NCI-H1105 (cell line): ENCODE measurements at regions not wholly inside any gene's neighbourhood (a gene's known extent, or its start where the extent isn't known, plus 50 kb on each side); places are given as distances from the start of the nearest gene placed in this dataset.
"Not testable (repeated sequence)": the region's sequence is repeated elsewhere in the genome, so short reads cannot be mapped to it uniquely, and the experiment has no call there.

Source experiments
- DNase-seq: peaks from one replicate; lab custom pipeline; 2025; lab: John Stamatoyannopoulos, UW

DNA sequence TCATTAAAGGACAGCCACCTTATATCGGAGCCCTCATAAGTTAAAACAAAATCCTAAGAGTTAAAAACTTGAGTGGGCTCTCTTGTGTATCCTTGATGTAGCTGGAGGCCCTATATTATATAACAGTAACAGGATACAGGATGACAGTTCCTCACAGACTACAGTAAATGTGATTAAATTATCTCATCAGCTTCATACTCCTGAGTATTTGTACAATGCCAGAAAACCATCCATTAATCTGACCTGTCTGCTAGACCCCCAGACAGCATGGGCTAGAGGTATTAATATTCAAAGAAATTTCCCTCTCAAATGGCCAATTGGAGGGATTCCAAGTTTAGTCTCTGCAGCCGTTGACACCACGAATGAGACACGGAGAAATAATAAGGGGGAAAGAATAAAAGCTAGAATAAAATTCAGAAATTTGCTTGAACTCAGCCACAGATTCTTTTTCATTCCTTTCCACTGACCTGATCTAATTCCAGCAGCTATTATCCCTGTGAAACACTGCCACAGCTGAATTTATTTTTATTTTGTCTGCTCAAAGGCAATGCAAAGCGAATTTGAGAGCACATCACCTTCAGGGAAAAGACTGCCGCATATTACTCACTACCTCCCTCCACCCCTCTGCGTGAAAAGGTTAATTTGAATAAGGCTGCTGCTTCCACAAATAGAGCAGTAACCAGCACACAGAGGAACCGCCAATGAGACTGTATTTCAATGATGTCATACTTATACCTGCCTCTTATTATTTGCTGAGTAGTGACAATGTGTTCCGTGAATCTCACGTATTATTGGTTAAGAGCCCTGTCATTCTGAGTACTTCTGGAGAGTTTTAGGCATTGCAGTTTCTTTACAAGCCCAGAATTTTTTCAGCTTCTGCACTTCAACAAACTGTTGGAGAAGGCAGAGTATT, 155.9 kb upstream of the KLF12 start:
- DNase-seq = peak; percentile 73

DNA sequence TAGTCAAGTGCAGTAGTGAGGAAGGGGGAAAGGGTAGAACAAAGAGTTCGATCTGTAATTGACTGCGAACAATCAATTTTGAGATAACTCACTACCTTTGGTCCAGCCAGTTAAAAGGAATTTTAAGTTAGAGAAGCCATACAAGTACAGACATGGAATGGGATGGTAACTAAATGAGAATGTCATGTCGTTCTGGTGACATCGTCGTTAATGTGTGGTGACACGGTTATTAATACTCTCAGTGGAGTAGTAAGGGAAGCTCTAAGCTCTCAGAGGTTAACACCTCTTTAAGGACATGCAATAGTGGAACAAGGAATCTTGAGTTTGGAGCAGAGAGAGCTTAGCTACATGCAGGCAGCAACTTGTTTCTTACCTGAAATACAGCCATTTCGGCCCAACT, 154.9 kb upstream of the KLF12 start:
- no peak for DNase-seq

DNA sequence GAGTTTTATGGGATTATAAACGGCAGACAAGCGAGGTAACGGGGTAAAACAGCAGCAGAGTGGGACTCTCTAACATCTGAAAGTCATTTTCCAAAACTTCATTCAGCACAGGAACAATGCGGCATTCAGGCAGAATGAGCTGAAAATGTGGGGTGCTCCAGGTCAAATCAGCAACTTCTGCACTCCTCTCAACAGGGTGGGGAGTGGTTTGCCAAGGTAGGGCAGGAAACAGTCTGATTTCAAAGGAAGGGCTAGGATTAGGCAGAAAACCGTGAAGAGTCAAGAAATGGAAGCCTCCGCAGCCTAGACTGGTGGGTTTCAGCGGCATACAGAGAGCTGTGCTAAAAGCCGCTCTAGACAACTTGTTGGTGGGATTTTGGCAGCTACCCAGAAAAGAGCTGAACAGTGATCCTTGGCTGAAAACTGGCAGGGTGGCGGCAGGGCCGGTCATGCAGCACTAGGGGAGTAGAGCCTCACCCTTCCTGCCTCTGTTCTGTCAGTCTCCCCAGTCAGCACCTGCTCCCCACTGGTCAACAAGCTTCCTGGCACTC, 154.2 kb upstream of the KLF12 start:
- peak; percentile 61 for DNase-seq

DNA sequence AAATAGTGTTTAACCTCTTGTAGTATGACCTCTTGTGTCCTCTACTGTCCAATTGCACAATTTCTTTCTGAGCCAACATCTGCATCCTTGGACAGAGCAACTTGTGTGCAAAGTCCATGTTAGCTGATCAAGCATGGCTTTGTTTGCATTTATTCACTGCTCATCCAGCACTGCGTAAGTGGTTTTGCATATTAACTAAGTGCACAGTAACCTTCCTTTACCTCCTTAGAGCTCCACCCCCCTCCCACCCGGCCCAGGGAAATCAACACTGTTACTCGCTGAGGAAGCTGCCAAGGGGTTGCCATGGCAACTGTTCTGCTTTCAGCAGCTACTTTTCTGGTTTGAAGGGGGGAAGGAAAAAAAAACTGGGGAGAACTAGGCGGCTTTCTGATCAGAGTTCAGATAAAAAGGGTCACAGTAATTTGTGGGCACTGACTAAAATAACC, 153.5 kb upstream of the KLF12 start:
- DNase-seq = peak; percentile 82

DNA sequence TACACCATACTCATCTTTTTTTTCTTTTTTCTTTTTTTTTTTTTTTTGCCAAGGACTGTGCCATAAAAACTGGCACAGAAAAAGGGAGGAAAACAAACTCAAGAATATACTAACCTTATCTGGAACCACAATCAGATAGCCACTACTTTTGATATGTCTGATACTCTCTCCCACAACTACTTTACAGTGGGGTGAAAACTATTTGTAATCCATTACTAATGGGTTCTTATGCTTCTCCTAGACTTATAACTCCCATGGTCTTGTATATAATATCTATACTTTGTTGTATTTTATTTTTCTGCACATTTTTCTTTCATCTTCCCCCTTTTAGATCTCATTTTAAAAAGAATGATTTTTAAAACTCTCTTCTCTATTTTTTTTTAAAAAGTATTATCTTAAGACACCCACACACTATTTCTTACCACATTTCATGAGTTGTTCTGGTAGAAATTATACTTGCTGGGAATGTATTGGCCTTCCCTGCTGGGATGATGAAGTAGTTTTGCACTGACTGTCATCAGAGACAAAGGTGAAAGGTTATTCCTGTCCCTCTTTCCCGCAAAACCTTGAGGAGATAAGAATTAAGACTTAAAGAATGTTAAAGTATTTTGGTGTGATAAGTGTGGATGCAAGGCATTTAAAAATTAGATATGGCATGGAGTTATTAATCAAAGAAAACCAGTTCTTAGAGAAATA, 146.7 kb upstream of the KLF12 start:
- no peak for DNase-seq

DNA sequence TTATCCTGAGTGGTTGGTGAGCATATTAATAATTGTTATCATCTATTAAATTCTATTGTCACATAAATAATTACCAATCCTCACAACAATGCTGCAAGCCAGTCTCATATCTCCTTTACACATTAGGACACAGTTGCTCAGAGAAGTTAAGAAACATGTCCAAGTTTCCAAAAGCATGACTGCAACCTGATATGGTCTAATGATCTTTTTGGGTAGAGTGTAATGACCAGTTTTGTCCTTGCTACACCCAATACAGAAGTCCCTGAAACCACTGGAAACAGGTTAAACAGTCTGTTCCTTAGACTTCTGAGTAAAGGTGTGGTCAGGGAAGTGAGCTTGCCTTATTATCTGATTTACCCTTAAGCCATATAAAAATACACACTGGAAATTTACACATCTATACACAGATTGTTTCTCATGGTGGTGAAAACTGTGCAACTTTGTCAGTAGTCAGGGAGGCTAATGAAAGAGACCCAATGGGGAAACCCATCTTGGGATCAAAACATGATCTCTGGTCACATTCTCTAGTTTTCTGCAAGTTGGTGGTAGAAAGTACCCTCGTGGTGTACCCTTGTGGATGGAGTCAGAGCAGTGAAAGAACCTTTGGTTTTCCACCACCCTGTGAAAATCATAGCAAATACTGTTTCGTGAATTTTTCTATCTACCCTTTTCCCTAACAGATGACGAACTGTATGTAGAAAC, 146.0 kb upstream of the KLF12 start:
- no peak for DNase-seq

- no peak for DNase-seq
Observed at GRCh38 chr13:74278901-74279300, 144.7 kb upstream of the KLF12 start.

DNA sequence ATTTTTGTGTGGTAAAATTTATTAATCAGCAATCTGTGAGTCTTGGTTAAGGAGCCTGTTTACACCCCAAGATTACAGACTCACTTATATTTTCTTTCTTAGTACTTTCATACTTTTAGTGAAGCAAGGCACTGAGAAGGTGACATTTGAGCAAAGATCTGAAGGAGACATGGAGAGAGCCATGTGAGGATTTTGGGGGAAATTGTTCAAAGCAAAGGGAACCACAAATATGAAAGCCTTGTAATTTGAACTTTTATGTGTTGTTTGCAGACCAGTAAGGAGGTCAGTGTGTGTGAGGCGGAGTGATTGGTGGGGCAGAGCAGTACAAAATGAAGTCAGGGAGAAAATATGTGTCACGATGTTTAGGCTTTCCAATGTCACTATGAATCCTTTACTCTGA, 140.7 kb upstream of the KLF12 start:
- DNase-seq = no peak

DNA sequence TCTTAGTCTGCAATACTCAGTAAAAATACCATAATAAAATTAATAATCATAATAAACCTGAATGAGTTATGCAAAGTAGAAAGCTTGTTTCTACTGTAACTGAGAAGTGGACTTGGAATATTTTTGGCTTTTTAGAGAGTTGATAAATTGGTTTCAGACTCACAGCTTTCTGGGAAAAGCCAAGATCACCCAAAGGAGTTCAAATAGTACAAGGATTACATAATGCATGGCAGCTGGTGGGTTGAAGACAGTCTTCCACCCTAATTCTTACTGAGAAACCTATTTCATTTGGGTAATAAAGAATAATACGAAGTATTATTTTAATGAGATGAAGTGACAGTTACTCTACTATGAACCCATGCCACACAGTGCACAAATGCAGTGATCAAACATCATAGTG, 139.4 kb upstream of the KLF12 start:
- no peak for DNase-seq

DNA sequence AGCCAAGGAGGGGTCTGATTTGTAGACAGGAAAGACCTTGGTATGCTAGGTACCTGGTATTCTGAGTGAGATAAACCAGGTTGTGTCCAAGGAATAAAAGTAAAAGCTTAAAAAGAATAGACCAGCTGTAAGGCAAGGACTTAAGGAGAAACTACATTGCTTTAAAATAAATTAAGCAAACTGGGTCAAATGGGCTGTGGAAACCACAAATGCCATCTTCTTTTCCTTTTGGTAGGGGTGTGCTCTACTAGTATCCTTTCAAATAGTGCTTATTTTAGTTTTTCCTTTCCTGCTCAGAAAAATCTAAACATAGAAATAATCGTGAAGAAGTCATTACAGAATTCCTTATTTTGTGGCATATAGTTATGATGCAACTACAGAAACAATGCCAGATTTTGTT, 138.6 kb upstream of the KLF12 start:
- no peak for DNase-seq

DNA sequence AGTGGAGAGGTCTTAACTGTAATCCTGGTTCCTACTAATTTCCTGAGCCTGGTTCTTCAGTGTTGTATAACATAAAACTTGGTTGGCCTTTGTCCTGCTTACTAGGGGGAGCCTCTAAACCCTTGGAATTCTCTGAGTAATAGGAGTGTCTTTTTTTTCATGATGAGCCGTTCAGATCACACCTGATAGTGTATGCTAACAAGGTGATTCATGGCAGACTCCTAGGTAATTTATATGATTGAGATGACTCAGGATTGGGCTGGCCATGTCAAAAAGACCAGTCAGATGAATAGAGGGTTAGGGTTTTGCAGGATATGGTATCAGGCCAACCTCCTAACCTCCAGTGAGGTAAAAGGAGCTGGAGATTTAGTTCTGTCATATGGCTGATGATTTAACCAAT, 135.8 kb upstream of the KLF12 start:
- no peak for DNase-seq

GRCh38 chr13:74266861-74267260, 132.7 kb upstream of the KLF12 start:
- no peak for DNase-seq

GRCh38 chr13:74266309-74266708, 132.1 kb upstream of the KLF12 start:
- no peak for DNase-seq

DNA sequence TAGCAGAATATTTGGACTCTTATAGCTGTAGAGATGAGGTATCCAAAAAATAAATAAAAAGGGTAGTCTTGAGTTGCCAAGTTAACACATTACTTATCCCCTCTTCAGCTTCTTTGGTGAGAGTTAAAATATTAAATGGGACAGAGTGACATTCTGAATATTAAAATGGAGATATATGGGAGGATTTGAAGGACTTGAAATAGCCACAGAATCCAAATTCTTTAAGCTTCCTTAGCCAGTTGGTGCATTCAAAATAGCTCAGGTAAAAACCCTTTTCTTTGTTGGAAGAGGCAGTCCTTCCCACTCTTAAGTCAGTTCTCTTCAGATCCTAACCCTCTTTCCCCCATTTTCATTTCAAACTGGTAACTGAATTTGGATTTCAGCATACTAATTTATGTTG, 130.1 kb upstream of the KLF12 start:
- DNase-seq = no peak

DNA sequence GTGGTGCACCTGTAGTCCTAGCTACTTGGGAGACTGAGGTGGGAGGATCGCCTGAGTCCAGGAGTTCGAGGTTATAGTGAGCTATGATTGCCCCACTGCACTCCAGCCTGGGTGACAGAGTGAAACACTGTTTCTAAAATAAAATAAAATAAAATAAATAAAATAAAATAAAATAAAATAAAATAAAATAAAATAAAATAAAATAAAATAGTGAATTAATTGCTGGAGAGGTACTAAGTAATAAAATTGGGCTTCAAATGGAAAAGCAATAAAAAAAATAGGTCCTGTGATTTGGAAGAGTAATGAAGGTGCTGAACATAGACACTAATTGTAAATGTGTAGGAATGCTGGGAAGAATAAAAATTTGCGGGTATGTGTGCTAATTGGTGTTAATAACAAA, 126.2 kb upstream of the KLF12 start:
- DNase-seq = not testable (repeated sequence)

GRCh38 chr13:74259641-74260040, 125.4 kb upstream of the KLF12 start:
- no peak for DNase-seq

- DNase-seq = no peak
Observed at GRCh38 chr13:74258961-74259360, 124.8 kb upstream of the KLF12 start.

GRCh38 chr13:74256969-74257368, 122.8 kb upstream of the KLF12 start:
- DNase-seq = no peak

GRCh38 chr13:74253161-74253560, 119.0 kb upstream of the KLF12 start:
- DNase-seq = no peak

DNA sequence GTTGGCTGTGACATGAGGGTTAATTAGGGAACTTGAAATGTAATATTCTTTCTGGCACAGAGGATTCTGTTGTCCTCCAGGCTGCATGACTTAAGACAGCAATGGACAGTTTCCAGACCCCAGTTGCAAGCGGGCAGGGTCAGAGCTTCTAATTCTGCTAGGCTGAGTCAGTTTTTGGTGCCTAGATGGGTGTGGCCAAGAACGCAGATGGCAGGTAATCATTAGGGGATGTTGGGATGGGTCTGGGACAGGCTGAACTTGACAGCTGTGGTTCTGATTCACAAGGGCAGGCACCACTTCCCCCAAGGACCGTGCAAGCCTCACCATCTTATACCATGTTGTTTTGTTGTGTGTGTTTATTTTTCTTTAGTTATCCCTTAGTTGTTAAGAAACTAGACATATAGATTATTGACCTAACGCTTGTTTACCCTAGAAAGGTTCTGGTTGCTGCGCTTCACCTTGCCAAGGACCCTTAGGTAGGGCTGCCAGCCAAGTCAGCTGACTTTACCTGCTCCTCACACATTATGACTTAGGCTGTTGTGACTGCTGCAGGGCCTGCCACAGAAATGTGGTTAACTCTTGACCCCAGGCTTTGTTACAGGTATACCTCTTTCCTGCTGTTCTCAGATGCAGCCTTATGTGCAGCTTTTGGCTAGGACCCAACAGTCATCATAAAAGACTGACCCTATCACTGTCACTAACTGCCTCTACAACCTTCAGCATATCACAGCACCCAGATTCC, 117.7 kb upstream of the KLF12 start:
- DNase-seq = peak; percentile 1

DNA sequence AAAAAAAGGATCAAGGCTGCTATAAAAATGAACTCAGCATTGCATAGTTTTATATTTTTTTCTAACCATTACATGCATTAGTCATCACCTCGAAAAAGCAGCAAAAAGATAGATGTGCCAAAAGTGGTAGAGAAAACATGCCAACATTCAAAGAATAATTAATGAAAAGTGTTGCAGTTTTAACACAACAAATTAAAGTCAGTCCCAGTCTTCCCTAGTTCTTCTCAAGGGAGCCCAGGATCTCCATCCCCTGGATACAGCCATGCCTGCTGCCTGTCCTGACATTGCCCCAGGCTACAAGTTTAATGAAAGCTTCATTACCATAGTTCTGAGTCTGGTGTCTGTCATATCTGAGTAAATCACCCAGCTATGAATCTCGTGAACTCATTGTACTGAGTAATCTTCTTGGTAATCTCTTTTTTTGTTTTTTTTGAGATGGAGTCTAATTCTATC, 116.6 kb upstream of the KLF12 start:
- no peak for DNase-seq

DNA sequence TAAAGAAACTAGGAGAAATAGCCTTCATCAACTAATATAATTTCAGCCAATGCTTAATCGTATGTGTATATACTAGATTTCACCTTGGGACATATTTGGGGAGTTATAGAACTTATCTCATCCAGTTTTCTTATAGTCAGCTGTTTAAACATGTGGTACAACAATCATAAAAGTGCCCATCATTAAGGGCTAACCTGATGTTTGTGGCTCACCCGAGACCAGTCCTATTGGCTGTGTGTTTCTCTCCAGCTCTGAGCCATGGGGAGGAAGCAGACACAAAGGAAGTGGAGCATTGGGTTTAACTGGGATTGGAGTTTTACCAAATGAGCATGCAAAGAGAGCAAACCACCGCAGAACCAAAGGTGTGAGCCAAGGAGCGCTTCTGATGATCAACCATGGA, 114.3 kb upstream of the KLF12 start:
- no peak for DNase-seq
